Gastroesophageal sphincter (tissue), 3 donors: ENCODE measurements at regions not wholly inside any gene's neighbourhood (a gene's known extent, or its start where the extent isn't known, plus 50 kb on each side); places are given as distances from the start of the nearest gene placed in this dataset.

ENCODE experiments used
- CTCF ChIP-seq, 4 experiments: fragments of 200-600 bp in 2 of 4; fragments of 450-650 bp in 2 of 4; sonication (generic) in 1 of 4; IDR thresholded peaks; one replicate each; pipeline ENCODE4 v1.5.1; 2017 to 2019; ENCODE audit warnings: antibody characterized with exemption in 4 of 4, mild to moderate bottlenecking in 2 of 4, moderate library complexity in 2 of 4
- EP300 ChIP-seq: sonication (generic); formaldehyde crosslinking; IDR thresholded peaks from one replicate; pipeline ENCODE4 v1.6.1; 2017; ENCODE audit warnings: antibody characterized with exemption, mild to moderate bottlenecking
- POLR2A ChIP-seq, 2 donors: fragments of 450-650 bp; IDR thresholded peaks; one replicate each; pipeline ENCODE4 v1.6.1; 2017; ENCODE audit warnings: antibody characterized with exemption in 2 of 2, mild to moderate bottlenecking in 2 of 2, moderate library complexity in 1 of 2
- POLR2AphosphoS5 ChIP-seq: sonication (generic); formaldehyde crosslinking; IDR thresholded peaks from one replicate; pipeline ENCODE4 v1.6.1; 2017; ENCODE audit warnings: antibody characterized with exemption

- TF ChIP-seq CTCF (IDR thresholded peaks at IDR 0.05) (no peak), EP300 (no peak), POLR2A (IDR thresholded peaks at IDR 0.05) (no peak), POLR2AphosphoS5 (no peak)
Observed at GRCh38 chr7:113639221-113639620, 279.6 kb downstream of the PPP1R3A start.
